Left lobe of liver (tissue), 2 donors: ENCODE measurements at regions not wholly inside any gene's neighbourhood (a gene's known extent, or its start where the extent isn't known, plus 50 kb on each side); places are given as distances from the start of the nearest gene placed in this dataset.
"Not testable (repeated sequence)": the region's sequence is repeated elsewhere in the genome, so short reads cannot be mapped to it uniquely, and the experiment has no call there.

Source experiments
- ATAC-seq: fragments of 200-7000 bp; cut with Tn5 transposase; one replicate; pipeline ENCODE4 v1.9.1; 2020; ENCODE audit warnings: mild to moderate bottlenecking, moderate library complexity
- DNase-seq: peaks from one replicate; pipeline ENCODE4 v3.0.0-alpha.2; 2020; ENCODE audit warnings: low spot score
- donor health status: DM: no; HTN: no; CAD: no; lungs with moderate emphysema.
- donor health status: DM: no; HTN: yes; CAD: no.

GRCh38 chr3:18237251-18238005 is 187.7 kb downstream of the SATB1 start:
- ATAC-seq = no peak
- no peak for DNase-seq

- no peak for ATAC-seq
These were observed 188.4 kb downstream of the SATB1 start for GRCh38 chr3:18236726-18237125.

GRCh38 chr3:18234717-18235335 is 190.3 kb downstream of the SATB1 start:
- ATAC-seq (no peak), DNase-seq (no peak)

More at GRCh38 chr3:18236726-18237125, 188.4 kb downstream of the SATB1 start:
- DNase-seq = no peak

GRCh38 chr3:18233987-18234716 is 191.0 kb downstream of the SATB1 start:
- DNase-seq = no peak
- no peak for ATAC-seq

GRCh38 chr3:18232317-18232716 is 192.8 kb downstream of the SATB1 start:
- DNase-seq (no peak), ATAC-seq (no peak)

- DNase-seq (no peak), ATAC-seq (no peak)
These were observed 197.1 kb downstream of the SATB1 start for GRCh38 chr3:18228060-18228459.

- no peak for DNase-seq
- ATAC-seq = no peak
These were observed 199.4 kb downstream of the SATB1 start for GRCh38 chr3:18225709-18226108.

- ATAC-seq = no peak
- DNase-seq = no peak
These were observed 200.7 kb downstream of the SATB1 start for GRCh38 chr3:18224426-18224825.

GRCh38 chr3:18223974-18224373 is 201.2 kb downstream of the SATB1 start:
- no peak for ATAC-seq
- no peak for DNase-seq

- DNase-seq (no peak), ATAC-seq (no peak)
These were observed 201.6 kb downstream of the SATB1 start for GRCh38 chr3:18223571-18223970.

- no peak for DNase-seq
- no peak for ATAC-seq
These were observed 202.5 kb downstream of the SATB1 start for GRCh38 chr3:18222686-18223085.

- ATAC-seq (no peak), DNase-seq (no peak)
These were observed 207.5 kb downstream of the SATB1 start for GRCh38 chr3:18217507-18218174.

- DNase-seq (no peak), ATAC-seq (no peak)
These were observed 208.1 kb downstream of the SATB1 start for GRCh38 chr3:18216996-18217395.

GRCh38 chr3:18215639-18216038 is 209.5 kb downstream of the SATB1 start:
- DNase-seq = no peak
- no peak for ATAC-seq

GRCh38 chr3:18211116-18211515 is 214.0 kb downstream of the SATB1 start:
- ATAC-seq = no peak
- no peak for DNase-seq

GRCh38 chr3:18208856-18209255 is 216.3 kb downstream of the SATB1 start:
- ATAC-seq (no peak), DNase-seq (no peak)

- ATAC-seq (no peak), DNase-seq (no peak)
These were observed 217.0 kb downstream of the SATB1 start for GRCh38 chr3:18208091-18208490.

- ATAC-seq = no peak
- DNase-seq = no peak
These were observed 217.9 kb downstream of the SATB1 start for GRCh38 chr3:18207226-18207625.

- not testable (repeated sequence) for DNase-seq
These were observed 219.4 kb downstream of the SATB1 start for GRCh38 chr3:18205701-18206100.

GRCh38 chr3:18201315-18201714 is 223.8 kb downstream of the SATB1 start:
- DNase-seq (no peak), ATAC-seq (no peak)

More at GRCh38 chr3:18205701-18206100, 219.4 kb downstream of the SATB1 start:
- ATAC-seq = not testable (repeated sequence)

- DNase-seq (no peak), ATAC-seq (no peak)
These were observed 225.4 kb downstream of the SATB1 start for GRCh38 chr3:18199757-18200156.
